CD14-positive monocyte (primary cell): ENCODE measurements at regions not wholly inside any gene's neighbourhood (a gene's known extent, or its start where the extent isn't known, plus 50 kb on each side); places are given as distances from the start of the nearest gene placed in this dataset.

Experiments
- DNase-seq, 3 donors: peaks; one replicate each; pipeline ENCODE4 v3.0.0-alpha.2; 2011 to 2022
- H2AFZ ChIP-seq: 2 replicates; pipeline ENCODE4 v1.6.0; 2012; ENCODE audit warnings: mild to moderate bottlenecking, low read depth, low read length, inconsistent platforms; ENCODE audit not compliant: insufficient read depth, poor library complexity, severe bottlenecking
- H3K27ac ChIP-seq, 2 donors: 1 replicate in 1 of 2; 2 replicates in 1 of 2; pipeline ENCODE4 v1.5.1; 2012 to 2013; ENCODE audit warnings: low read length in 2 of 2, control low read depth in 1 of 2, inconsistent platforms in 1 of 2, low read depth in 1 of 2, mild to moderate bottlenecking in 1 of 2
- H3K27me3 ChIP-seq, 2 donors: one replicate each; pipeline versions ENCODE4 v1.6.0 to v1.6.1; 2011 to 2013; ENCODE audit warnings: low read length in 2 of 2; ENCODE audit not compliant: control insufficient read depth in 2 of 2, insufficient read depth in 2 of 2
- H3K36me3 ChIP-seq, 2 donors: replicated peaks in 1 of 2; 1 replicate in 1 of 2; 2 replicates in 1 of 2; pipeline versions ENCODE4 v1.5.1 to v1.6.1; 2012 to 2013; ENCODE audit warnings: low read length in 2 of 2, control low read depth in 1 of 2, inconsistent platforms in 1 of 2, mild to moderate bottlenecking in 1 of 2; ENCODE audit not compliant: insufficient read depth in 2 of 2, control insufficient read depth in 1 of 2
- H3K4me1 ChIP-seq, 2 donors: 1 replicate in 1 of 2; 2 replicates in 1 of 2; pipeline versions ENCODE4 v1.5.1 to v1.6.1; 2012 to 2013; ENCODE audit warnings: low read length in 2 of 2, control low read depth in 1 of 2, inconsistent platforms in 1 of 2, mild to moderate bottlenecking in 1 of 2, moderate library complexity in 1 of 2; ENCODE audit not compliant: insufficient read depth in 2 of 2, control insufficient read depth in 1 of 2
- H3K4me2 ChIP-seq: replicated peaks from 2 replicates; pipeline ENCODE3; 2012; ENCODE audit warnings: low read length, moderate library complexity, mild to moderate bottlenecking; ENCODE audit not compliant: poor library complexity, severe bottlenecking; ENCODE audit errors: extremely low read depth
- H3K4me3 ChIP-seq, 3 experiments: fragments of 200-600 bp in 1 of 3; sonication (generic) in 1 of 3; replicated peaks in 1 of 3; 1 replicate in 2 of 3; 2 replicates in 1 of 3; pipeline ENCODE4 v1.5.1; 2011 to 2013; ENCODE audit warnings: low read length in 3 of 3, mild to moderate bottlenecking in 3 of 3, control low read depth in 2 of 3, low read depth in 2 of 3, inconsistent platforms in 1 of 3, moderate library complexity in 1 of 3
- H3K79me2 ChIP-seq: 2 replicates; pipeline ENCODE4 v1.6.0; 2012; ENCODE audit warnings: mild to moderate bottlenecking, control low read depth, inconsistent platforms, low read length, moderate library complexity; ENCODE audit not compliant: insufficient read depth
- H3K9ac ChIP-seq: 2 replicates; pipeline ENCODE4 v1.6.0; 2017; ENCODE audit warnings: low read length, mild to moderate bottlenecking; ENCODE audit not compliant: insufficient read depth, poor library complexity, severe bottlenecking
- H3K9me3 ChIP-seq, 2 donors: replicated peaks in 1 of 2; 1 replicate in 1 of 2; 2 replicates in 1 of 2; pipeline versions ENCODE4 v1.5.1 to v1.6.1; 2012 to 2013; ENCODE audit warnings: low read length in 2 of 2, control low read depth in 1 of 2; ENCODE audit not compliant: control insufficient read depth in 1 of 2, insufficient read depth in 1 of 2
- H4K20me1 ChIP-seq: 2 replicates; pipeline ENCODE4 v1.6.0; 2012; ENCODE audit warnings: mild to moderate bottlenecking, low read length, control low read depth, moderate library complexity; ENCODE audit not compliant: insufficient read depth
- H3K27ac Mint-ChIP-seq, 7 donors: one replicate each; pipeline ENCODE4 v1.8.0; 2020; ENCODE audit warnings: mild to moderate bottlenecking in 7 of 7, mixed read lengths in 7 of 7, moderate library complexity in 6 of 7, inconsistent platforms in 2 of 7
- H3K27me3 Mint-ChIP-seq, 3 donors: one replicate each; pipeline ENCODE4 v1.8.0; 2021 to 2022; ENCODE audit warnings: low read depth in 3 of 3, mild to moderate bottlenecking in 3 of 3, mixed read lengths in 3 of 3, moderate library complexity in 3 of 3, inconsistent platforms in 1 of 3
- H3K36me3 Mint-ChIP-seq, 2 donors: one replicate each; pipeline ENCODE4 v1.8.0; 2020; ENCODE audit warnings: mixed read lengths in 2 of 2, inconsistent platforms in 1 of 2, mild to moderate bottlenecking in 1 of 2
- H3K4me1 Mint-ChIP-seq: one replicate; pipeline ENCODE4 v1.8.0; 2020; ENCODE audit warnings: mild to moderate bottlenecking, mixed read lengths
- H3K4me3 Mint-ChIP-seq, 2 donors: one replicate each; pipeline ENCODE4 v1.8.0; 2020; ENCODE audit warnings: mild to moderate bottlenecking in 2 of 2, mixed read lengths in 2 of 2, moderate library complexity in 1 of 2
- H3K9me3 Mint-ChIP-seq, 7 donors: one replicate each; pipeline ENCODE4 v1.8.0; 2020 to 2022; ENCODE audit warnings: mixed read lengths in 7 of 7, mild to moderate bottlenecking in 6 of 7, moderate library complexity in 6 of 7, inconsistent platforms in 2 of 7
- WGBS: methylation state at CpG from one replicate; pipeline ENCODE4 v1.1.5; 2013; ENCODE audit warnings: missing lambda C conversion rate; ENCODE audit not compliant: insufficient coverage; 5-methylcytosine and 5-hydroxymethylcytosine counted together
- intact Hi-C, 2 donors: fragments of 100-400 bp; cut with micrococcal nuclease; formaldehyde crosslinking; loops; one replicate each; pipeline versions ENCODE4 v1.15.0 to v1.15.1; 2023
- TF ChIP-seq, protein P1 (sequence below): fragments of 200-600 bp; IDR thresholded peaks from one replicate; pipeline ENCODE4 v1.8.0; 2022; ENCODE audit warnings: antibody characterized with exemption, mild to moderate bottlenecking

DNA sequence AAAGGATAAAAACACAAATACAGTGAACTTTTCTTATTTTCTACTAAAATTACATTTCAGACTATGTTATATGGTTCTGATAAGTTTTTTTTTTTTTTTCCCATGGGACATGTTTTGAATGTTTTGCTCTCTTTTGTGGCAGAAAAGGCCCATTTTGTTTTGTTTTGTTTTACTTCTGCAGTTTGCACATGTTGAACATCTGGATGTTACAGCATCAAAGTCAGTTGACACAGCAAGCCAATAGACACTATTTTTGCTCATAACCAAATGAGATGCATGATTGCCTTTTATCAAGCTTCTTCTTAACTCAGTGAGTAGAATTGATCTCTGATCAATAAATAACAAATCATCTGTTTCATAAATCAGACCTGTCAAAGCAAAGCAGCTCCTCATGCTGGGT is 904.2 kb downstream of the ADGRL2 start:
- Histone ChIP-seq H3K9ac (no peak overlapping the region), H3K4me3 (no peak overlapping the region), H3K4me1 (no peaks in the 10 kb centered on the region), H4K20me1 (no peaks in the 10 kb centered on the region), H3K36me3 (no peaks in the 10 kb centered on the region), H3K4me2 (no peak overlapping the region), H3K27me3 (no peaks in the 10 kb centered on the region), H3K27ac (no peak overlapping the region), H2AFZ (no peak overlapping the region), H3K9me3 (no peaks in the 10 kb centered on the region), H3K79me2 (no peaks in the 10 kb centered on the region)
- no peak for DNase-seq
- TF ChIP-seq, protein P1, sequence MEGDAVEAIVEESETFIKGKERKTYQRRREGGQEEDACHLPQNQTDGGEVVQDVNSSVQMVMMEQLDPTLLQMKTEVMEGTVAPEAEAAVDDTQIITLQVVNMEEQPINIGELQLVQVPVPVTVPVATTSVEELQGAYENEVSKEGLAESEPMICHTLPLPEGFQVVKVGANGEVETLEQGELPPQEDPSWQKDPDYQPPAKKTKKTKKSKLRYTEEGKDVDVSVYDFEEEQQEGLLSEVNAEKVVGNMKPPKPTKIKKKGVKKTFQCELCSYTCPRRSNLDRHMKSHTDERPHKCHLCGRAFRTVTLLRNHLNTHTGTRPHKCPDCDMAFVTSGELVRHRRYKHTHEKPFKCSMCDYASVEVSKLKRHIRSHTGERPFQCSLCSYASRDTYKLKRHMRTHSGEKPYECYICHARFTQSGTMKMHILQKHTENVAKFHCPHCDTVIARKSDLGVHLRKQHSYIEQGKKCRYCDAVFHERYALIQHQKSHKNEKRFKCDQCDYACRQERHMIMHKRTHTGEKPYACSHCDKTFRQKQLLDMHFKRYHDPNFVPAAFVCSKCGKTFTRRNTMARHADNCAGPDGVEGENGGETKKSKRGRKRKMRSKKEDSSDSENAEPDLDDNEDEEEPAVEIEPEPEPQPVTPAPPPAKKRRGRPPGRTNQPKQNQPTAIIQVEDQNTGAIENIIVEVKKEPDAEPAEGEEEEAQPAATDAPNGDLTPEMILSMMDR = no peak
- peaks cover 0 to 2% (median 0%) of the 10 kb centered on the region in 7 donors for H3K9me3 Mint-ChIP-seq
- peaks cover 4% of the 10 kb centered on the region for H3K4me1 Mint-ChIP-seq
- H3K27me3 Mint-ChIP-seq = no peaks in the 10 kb centered on the region
- no peaks in the 10 kb centered on the region for H3K36me3 Mint-ChIP-seq
- intact Hi-C loops = no loop called here
- no peak overlapping the region for H3K4me3 Mint-ChIP-seq
- H3K27ac Mint-ChIP-seq = no peak overlapping the region

DNA sequence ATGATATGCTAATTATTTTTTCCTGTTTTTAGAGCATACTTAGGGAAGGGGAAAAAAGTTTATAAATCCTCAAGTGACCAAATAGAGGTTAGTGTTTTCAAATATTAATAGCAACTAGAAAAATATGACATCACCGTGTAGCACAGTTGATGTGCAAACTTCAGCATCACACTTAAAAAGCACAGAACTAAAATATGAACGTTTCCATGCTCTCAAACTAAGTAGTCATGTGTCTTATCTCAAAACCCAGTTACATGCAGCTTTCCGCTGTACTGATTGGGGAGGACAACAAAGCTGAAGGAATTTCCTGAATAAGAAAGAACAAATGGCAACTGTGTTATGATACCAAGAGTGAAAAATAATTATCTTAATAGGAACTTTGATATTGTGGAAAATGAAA is 903.7 kb downstream of the ADGRL2 start:
- intact Hi-C loops = no loop called here

More for the DNA sequence above, 903.7 kb downstream of the ADGRL2 start:
- Histone ChIP-seq H2AFZ (no peak overlapping the region), H4K20me1 (no peaks in the 10 kb centered on the region), H3K9me3 (no peaks in the 10 kb centered on the region), H3K4me3 (no peak overlapping the region), H3K27me3 (no peaks in the 10 kb centered on the region), H3K4me1 (no peaks in the 10 kb centered on the region), H3K9ac (no peak overlapping the region), H3K27ac (no peak overlapping the region), H3K36me3 (no peaks in the 10 kb centered on the region), H3K4me2 (no peak overlapping the region), H3K79me2 (no peaks in the 10 kb centered on the region)
- Mint-ChIP-seq H3K27ac (no peak overlapping the region), H3K36me3 (no peaks in the 10 kb centered on the region), H3K9me3 (peaks cover 0 to 2% (median 0%) of the 10 kb centered on the region in 7 donors), H3K4me1 (no peaks in the 10 kb centered on the region), H3K4me3 (no peak overlapping the region), H3K27me3 (no peaks in the 10 kb centered on the region)
- no CpG with 5 or more reads among the region's 3 CpGs for WGBS
- TF ChIP-seq, protein P1 = no peak
- DNase-seq = no peak
